GM12874 (cell line): ENCODE measurements at regions not wholly inside any gene's neighbourhood (a gene's known extent, or its start where the extent isn't known, plus 50 kb on each side); places are given as distances from the start of the nearest gene placed in this dataset.

Source experiments
- TF ChIP-seq, protein P1 (sequence below): IDR thresholded peaks from 2 replicates; pipeline ENCODE4 v1.5.1; 2011; ENCODE audit warnings: low read depth, mild to moderate bottlenecking, control low read depth, low read length, moderate library complexity; ENCODE audit not compliant: insufficient read depth

DNA sequence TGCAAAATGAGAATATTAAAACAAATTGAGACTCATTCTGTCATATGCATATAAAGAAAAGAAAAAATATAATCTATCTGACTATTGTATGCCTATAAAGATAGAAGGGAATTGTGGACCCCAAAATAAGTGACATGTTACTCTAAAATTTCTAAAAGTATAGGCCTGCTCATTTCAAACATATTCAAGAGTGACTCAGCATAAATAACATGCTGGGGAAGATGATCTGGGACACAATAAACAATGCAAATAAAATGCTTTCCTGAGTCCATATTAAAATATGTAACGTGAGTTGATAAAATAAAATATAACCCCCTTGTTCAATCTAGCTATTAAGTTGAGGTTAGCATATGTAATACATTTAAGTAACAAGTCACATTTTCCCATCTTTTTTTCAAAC lies 882.0 kb upstream of the EDIL3 start:
- TF ChIP-seq, protein P1, sequence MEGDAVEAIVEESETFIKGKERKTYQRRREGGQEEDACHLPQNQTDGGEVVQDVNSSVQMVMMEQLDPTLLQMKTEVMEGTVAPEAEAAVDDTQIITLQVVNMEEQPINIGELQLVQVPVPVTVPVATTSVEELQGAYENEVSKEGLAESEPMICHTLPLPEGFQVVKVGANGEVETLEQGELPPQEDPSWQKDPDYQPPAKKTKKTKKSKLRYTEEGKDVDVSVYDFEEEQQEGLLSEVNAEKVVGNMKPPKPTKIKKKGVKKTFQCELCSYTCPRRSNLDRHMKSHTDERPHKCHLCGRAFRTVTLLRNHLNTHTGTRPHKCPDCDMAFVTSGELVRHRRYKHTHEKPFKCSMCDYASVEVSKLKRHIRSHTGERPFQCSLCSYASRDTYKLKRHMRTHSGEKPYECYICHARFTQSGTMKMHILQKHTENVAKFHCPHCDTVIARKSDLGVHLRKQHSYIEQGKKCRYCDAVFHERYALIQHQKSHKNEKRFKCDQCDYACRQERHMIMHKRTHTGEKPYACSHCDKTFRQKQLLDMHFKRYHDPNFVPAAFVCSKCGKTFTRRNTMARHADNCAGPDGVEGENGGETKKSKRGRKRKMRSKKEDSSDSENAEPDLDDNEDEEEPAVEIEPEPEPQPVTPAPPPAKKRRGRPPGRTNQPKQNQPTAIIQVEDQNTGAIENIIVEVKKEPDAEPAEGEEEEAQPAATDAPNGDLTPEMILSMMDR: no peak

DNA sequence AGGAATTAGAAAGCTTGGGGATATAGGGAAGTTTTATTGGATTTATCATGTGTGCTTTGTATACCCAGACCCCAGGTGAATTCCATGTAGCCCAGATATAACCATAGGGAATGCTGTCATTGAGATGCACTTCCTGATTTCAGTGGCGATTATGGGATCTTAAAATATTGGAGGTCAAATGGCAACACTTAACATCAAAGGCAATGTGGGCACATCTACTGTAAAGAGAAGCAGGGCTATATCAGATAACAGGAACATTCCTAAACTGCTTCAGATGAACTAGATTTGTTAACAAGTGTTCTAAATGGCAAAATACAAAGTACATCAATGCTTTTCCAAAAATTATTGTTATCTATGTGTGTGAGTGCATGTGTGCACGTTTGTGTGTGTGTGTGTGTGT lies 883.5 kb upstream of the EDIL3 start:
- TF ChIP-seq, protein P1: no peak

DNA sequence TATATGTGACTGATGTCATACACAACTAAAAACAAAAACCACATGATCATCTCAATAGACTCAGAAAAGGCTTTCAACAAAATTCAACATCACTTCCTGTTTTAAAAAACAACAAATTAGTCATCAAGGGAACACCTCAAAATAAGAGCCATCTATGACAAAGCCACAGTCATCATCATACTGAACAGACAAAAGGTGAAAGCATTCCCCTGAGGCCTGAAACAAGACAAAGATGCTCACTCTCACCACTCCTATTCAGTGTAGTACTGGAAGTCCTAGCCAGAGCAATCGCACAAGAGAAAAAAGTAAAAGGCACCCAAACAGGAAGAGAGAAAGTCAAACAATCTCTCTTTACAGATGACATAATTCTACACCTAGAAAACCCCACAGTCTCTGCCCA lies 893.5 kb upstream of the EDIL3 start:
- TF ChIP-seq, protein P1: no peak

DNA sequence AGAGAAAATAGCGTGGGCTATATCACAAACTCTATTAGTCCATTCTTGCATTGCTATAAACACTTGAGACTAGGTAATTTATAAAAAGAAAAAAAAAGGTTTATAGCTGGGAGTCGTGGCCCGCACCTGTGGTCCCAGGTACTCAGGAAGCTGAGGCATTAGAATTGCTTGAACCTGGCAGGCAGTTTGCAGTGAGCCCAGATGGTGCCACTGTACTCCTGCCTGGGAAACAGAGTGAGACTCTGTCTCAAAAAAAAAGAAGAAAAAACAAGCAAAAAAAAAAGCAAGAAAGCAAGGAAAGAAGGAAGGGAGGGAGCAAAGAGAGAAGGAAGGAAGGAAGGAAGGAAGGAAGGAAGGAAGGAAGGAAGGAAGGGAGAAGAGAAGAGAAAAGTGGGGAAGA lies 904.2 kb upstream of the EDIL3 start:
- TF ChIP-seq, protein P1: no peak

DNA sequence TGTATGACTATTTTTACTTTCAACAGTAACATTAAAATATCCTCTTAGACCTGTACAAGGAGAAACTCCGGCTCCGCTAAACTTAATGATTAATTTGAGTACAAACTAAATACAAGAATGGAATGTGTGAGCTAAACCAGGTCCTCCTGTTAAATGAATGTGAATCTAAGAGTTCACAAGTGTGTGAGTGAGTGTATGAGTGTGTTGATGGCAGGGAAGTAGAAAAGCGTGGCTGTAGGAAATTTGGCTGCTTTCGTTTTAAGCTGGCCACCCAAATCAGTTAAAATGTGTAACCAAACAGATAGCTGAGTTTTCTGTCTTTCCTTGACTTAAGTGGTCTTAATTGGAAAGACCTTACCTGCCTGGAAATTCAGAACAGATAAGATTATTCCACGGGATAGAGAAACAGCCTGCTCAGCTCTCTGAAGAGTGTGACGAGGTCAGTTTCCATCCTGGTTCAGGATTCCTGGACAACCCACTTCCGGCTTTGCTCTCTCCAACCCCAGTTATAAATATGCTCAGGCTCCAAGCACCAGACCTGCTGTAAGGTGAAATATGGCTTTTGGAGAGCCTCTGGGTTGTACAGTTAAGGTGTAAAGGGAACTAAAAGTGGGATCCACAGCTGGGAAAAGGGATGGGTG lies 908.6 kb upstream of the EDIL3 start:
- TF ChIP-seq, protein P1: no peak

DNA sequence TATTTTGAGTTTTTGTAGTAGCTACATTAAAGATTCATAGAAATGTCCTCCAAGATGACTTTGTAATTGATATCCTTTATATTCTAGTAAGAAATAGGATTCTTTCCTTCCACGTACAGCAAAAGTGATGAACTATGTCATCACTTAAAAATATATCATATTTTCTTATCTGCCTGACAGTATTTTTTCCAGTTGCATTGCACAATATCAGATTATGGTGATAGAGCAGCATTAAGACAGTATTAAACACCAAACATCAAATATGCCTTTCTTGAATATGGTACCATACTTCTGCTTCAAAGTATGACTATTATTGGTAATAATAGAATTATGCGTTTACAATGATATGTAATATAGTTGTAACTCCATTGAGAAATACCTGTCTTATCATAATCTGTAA lies 919.8 kb upstream of the EDIL3 start:
- TF ChIP-seq, protein P1: no peak

DNA sequence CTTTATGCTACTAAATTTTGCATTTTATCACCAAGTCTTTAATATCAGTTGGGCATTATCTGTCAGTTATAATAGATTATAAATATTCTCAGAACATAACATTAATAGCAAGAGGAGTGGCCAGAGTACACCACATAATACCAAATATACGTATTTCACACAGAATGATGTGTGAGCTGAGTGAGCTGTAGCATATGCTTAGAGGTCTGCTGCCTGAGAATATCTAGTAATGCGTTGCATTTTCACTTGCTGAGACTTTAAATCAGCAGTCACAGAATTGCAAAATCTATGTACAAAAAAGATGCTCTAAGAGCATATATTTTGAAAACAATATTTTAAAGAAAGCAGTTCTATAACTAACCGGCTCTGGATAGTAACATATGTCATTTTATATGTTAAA lies 921.1 kb upstream of the EDIL3 start:
- TF ChIP-seq, protein P1: no peak
